HG03103 (cell line): ENCODE measurements at regions not wholly inside any gene's neighbourhood (a gene's known extent, or its start where the extent isn't known, plus 50 kb on each side); places are given as distances from the start of the nearest gene placed in this dataset.
"Not testable (repeated sequence)": the region's sequence is repeated elsewhere in the genome, so short reads cannot be mapped to it uniquely, and the experiment has no call there.

Experiments
- ATAC-seq: cut with Tn5 transposase; IDR thresholded peaks from one replicate; pipeline ENCODE4 v1.9.1; 2021; ENCODE audit warnings: low read depth; ENCODE audit not compliant: unreplicated experiment

- no peak for ATAC-seq
Measured at GRCh38 chr2:160721089-160722040, 227.8 kb upstream of the RBMS1 start.

- no peak for ATAC-seq
Measured at GRCh38 chr2:160726046-160726445, 232.4 kb upstream of the RBMS1 start.

- ATAC-seq = no peak
Measured at GRCh38 chr2:160730296-160730995, 236.8 kb upstream of the RBMS1 start.

- ATAC-seq = no peak
Measured at GRCh38 chr2:160731415-160731814, 237.8 kb upstream of the RBMS1 start.

GRCh38 chr2:160731856-160732255 lies 238.2 kb upstream of the RBMS1 start:
- no peak for ATAC-seq

- ATAC-seq = no peak
Measured at GRCh38 chr2:160735696-160736095, 242.1 kb upstream of the RBMS1 start.

GRCh38 chr2:160736148-160737028 lies 242.8 kb upstream of the RBMS1 start:
- no peak for ATAC-seq

GRCh38 chr2:160737247-160737646 lies 243.6 kb upstream of the RBMS1 start:
- ATAC-seq = no peak

- no peak for ATAC-seq
Measured at GRCh38 chr2:160741271-160741670, 247.7 kb upstream of the RBMS1 start.

- ATAC-seq = no peak
Measured at GRCh38 chr2:160741815-160742214, 248.2 kb upstream of the RBMS1 start.

- no peak for ATAC-seq
Measured at GRCh38 chr2:160742667-160743066, 249.1 kb upstream of the RBMS1 start.

- no peak for ATAC-seq
Measured at GRCh38 chr2:160747501-160748170, 254.0 kb upstream of the RBMS1 start.

- ATAC-seq = no peak
Measured at GRCh38 chr2:160751021-160751420, 257.4 kb upstream of the RBMS1 start.

- ATAC-seq = no peak
Measured at GRCh38 chr2:160752475-160753330, 259.1 kb upstream of the RBMS1 start.

GRCh38 chr2:160753331-160753654 lies 259.7 kb upstream of the RBMS1 start:
- no peak for ATAC-seq

- ATAC-seq = no peak
Measured at GRCh38 chr2:160753960-160754359, 260.4 kb upstream of the RBMS1 start.

- ATAC-seq = no peak
Measured at GRCh38 chr2:160756481-160756880, 262.9 kb upstream of the RBMS1 start.

GRCh38 chr2:160762493-160763128 lies 269.0 kb upstream of the RBMS1 start:
- ATAC-seq = not testable (repeated sequence)

GRCh38 chr2:160783474-160783873 lies 289.9 kb upstream of the RBMS1 start:
- no peak for ATAC-seq
